IPS DF 6.9 (cell line): ENCODE measurements at regions not wholly inside any gene's neighbourhood (a gene's known extent, or its start where the extent isn't known, plus 50 kb on each side); places are given as distances from the start of the nearest gene placed in this dataset.
A peak's percentile ranks its signal among the peaks of the same experiment; 100 is the strongest.

Experiments
- DNase-seq: peaks from one replicate; pipeline ENCODE4 v3.0.0-alpha.2; 2013; ENCODE audit warnings: low read depth, low spot score
- H3K27ac ChIP-seq: one replicate; pipeline ENCODE4 v1.5.1; 2013; ENCODE audit warnings: low read length, control low read depth
- H3K27me3 ChIP-seq: 2 replicates; pipeline ENCODE4 v1.6.1; 2013; ENCODE audit warnings: mild to moderate bottlenecking, low read length; ENCODE audit not compliant: control insufficient read depth, insufficient read depth
- H3K36me3 ChIP-seq: 2 replicates; pipeline ENCODE4 v1.6.1; 2013; ENCODE audit warnings: low read length; ENCODE audit not compliant: control insufficient read depth, insufficient read depth
- H3K4me1 ChIP-seq: 2 replicates; pipeline ENCODE4 v1.6.1; 2013; ENCODE audit warnings: low read length; ENCODE audit not compliant: control insufficient read depth, insufficient read depth
- H3K4me3 ChIP-seq: 2 replicates; pipeline ENCODE4 v1.5.1; 2013; ENCODE audit warnings: mild to moderate bottlenecking, low read length
- H3K9me3 ChIP-seq: 2 replicates; pipeline ENCODE4 v1.6.1; 2013; ENCODE audit warnings: low read length, inconsistent platforms; ENCODE audit not compliant: control insufficient read depth, insufficient read depth
- WGBS: extraction: QIAGEN DNeasy Blood & Tissue Kit; methylation state at CpG from one replicate; pipeline ENCODE4 v1.1.7; 2013; ENCODE audit warnings: mixed read lengths, missing lambda C conversion rate; ENCODE audit not compliant: insufficient read length, insufficient coverage; 5-methylcytosine and 5-hydroxymethylcytosine counted together

GRCh38 chr10:128540128-128540762 is 414.0 kb upstream of the MKI67 start:
- no peaks in the 10 kb centered on the region for H3K9me3 ChIP-seq
- peak overlapping the region; percentile 40; the same call in 1 of the 2 replicates for H3K4me3 ChIP-seq
- peaks cover 5% of the 10 kb centered on the region for H3K4me1 ChIP-seq
- no peak for DNase-seq
- H3K27ac ChIP-seq: no peak overlapping the region
- H3K27me3 ChIP-seq: no peaks in the 10 kb centered on the region; the same call in 1 of the 2 replicates
- H3K36me3 ChIP-seq: no peaks in the 10 kb centered on the region
- no CpG with 5 or more reads among the region's 38 CpGs for WGBS

DNA sequence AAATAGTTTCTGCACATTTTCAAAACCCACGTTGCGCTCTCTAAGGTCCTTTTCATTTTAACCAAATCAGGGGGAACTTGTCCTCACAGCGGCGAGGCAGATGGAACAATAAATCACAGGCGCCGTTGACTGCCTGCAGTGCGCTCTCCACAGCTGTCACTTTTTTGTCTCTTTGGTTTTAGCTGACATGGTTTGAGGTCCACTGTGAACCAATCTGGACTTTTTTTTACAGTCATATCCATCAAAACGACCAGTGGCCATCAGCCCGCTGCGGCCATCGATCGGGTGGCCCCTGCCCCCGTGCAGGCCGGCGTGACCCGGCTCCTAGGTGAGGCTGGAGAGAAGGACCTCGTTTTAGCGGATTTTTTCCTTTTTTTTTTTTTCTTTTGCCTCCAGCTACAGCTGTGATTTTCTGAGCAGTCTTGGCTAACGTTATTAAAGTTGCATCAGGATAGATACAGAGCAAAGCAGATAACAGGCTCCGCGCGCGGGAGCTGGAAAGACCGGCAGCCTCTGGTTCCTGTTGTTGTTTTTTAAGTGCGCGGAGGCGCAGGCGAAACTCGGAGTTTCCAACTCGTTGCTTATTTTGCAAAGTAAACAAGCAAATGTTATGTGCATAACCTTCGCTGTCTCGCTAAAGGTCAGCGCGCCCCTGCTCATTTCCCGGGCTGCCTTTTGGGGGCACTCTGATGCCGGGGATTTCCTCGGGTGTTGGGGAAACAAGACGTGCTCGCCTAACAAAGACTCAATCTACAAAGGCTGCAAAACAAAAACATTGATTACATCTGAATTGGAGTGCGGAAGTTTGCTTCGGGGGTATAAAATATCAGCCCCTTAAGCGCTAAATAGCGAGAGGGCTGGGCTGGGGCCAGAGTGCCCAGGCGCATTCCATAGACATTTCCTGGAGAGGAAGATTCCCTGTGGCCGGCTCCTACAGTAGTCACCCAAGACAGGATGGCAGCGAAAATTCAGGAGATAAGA is 414.8 kb upstream of the MKI67 start:
- Histone ChIP-seq H3K36me3 (no peaks in the 10 kb centered on the region), H3K4me1 (peaks cover 5% of the 10 kb centered on the region), H3K4me3 (peak overlapping the region; percentile 40; the same call in 1 of the 2 replicates), H3K27ac (no peak overlapping the region), H3K9me3 (no peaks in the 10 kb centered on the region), H3K27me3 (no peaks in the 10 kb centered on the region; the same call in 1 of the 2 replicates)
- no CpG with 5 or more reads among the region's 46 CpGs for WGBS
- peak; percentile 66 for DNase-seq

DNA sequence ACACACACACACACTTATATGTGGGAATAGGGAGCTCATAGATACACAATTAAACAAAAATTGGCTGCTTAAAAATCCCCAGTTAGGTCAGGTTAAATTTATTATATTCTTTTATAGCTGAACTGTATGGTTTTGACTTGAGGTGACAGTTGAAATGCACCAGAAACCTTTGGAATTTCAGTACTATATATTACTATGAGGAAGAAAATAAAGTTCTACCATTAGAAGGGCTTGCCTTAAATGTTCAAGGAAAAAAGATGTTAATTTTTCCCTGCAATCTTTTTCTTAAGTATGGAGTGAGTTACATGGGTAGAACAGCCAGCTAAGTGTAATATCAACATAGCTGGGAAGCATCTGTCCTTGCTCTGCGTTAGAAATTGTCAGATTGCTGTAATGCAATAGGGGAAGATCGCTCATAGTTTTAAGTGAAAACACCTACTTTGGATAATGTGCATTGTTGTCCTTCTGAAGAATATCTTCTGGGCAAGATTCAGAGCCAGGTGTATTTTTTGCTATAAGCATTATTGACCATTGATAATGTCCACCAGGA is 415.8 kb upstream of the MKI67 start:
- Histone ChIP-seq H3K4me3 (no peak overlapping the region), H3K9me3 (no peaks in the 10 kb centered on the region), H3K4me1 (peaks cover 5% of the 10 kb centered on the region), H3K27me3 (no peaks in the 10 kb centered on the region; the same call in 1 of the 2 replicates), H3K36me3 (no peaks in the 10 kb centered on the region), H3K27ac (no peak overlapping the region)
- WGBS: no CpG with 5 or more reads among the region's 2 CpGs
- no peak for DNase-seq

DNA sequence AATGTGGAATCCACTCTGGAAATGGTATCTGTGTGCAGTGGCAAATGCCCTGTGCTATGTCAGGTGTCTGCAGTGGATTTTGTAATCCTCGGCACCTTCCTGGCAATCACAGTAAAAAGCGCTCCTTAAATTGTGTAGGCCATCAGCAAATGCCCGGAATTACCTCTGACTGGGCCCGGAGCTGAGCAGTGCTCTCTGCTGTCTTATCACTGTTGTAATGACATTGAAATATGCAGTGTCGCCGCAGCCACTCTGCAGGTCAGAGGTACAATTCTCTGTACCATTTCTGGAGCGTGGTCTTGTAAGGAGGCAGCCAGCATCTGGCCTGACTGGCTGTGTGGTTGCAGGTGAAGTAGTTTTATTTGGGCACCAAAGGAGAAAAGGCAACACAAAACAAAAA is 416.4 kb upstream of the MKI67 start:
- Histone ChIP-seq H3K36me3 (no peaks in the 10 kb centered on the region), H3K9me3 (no peaks in the 10 kb centered on the region), H3K27me3 (no peaks in the 10 kb centered on the region; the same call in 1 of the 2 replicates), H3K4me1 (peaks cover 5% of the 10 kb centered on the region), H3K4me3 (no peak overlapping the region), H3K27ac (no peak overlapping the region)
- DNase-seq: no peak
- WGBS: no CpG with 5 or more reads among the region's 7 CpGs

GRCh38 chr10:128543151-128543550 is 416.9 kb upstream of the MKI67 start:
- H3K9me3 ChIP-seq: no peaks in the 10 kb centered on the region
- no peaks in the 10 kb centered on the region for H3K36me3 ChIP-seq
- H3K27ac ChIP-seq: no peak overlapping the region
- no peak for DNase-seq
- no peak overlapping the region for H3K4me3 ChIP-seq
- H3K27me3 ChIP-seq: no peaks in the 10 kb centered on the region; the same call in 1 of the 2 replicates
- H3K4me1 ChIP-seq: peaks cover 5% of the 10 kb centered on the region
- no CpG with 5 or more reads among the region's 12 CpGs for WGBS

GRCh38 chr10:128545216-128545615 is 419.0 kb upstream of the MKI67 start:
- Histone ChIP-seq H3K36me3 (no peaks in the 10 kb centered on the region), H3K4me3 (no peak overlapping the region), H3K4me1 (peaks cover 3% of the 10 kb centered on the region), H3K27me3 (no peaks in the 10 kb centered on the region; the same call in 1 of the 2 replicates), H3K27ac (no peak overlapping the region), H3K9me3 (no peaks in the 10 kb centered on the region)
- WGBS: no CpG with 5 or more reads among the region's 10 CpGs
- no peak for DNase-seq

- no peak for DNase-seq
- Histone ChIP-seq H3K9me3 (no peaks in the 10 kb centered on the region), H3K27me3 (no peaks in the 10 kb centered on the region; the same call in 1 of the 2 replicates), H3K27ac (no peak overlapping the region), H3K36me3 (no peaks in the 10 kb centered on the region), H3K4me1 (peaks cover 3% of the 10 kb centered on the region), H3K4me3 (no peak overlapping the region)
- no CpG with 5 or more reads among the region's 15 CpGs for WGBS
These were observed 420.5 kb upstream of the MKI67 start for GRCh38 chr10:128546651-128547165.

- H3K27ac ChIP-seq: no peak overlapping the region
- no peaks in the 10 kb centered on the region for H3K36me3 ChIP-seq
- no CpG with 5 or more reads among the region's 6 CpGs for whole genome bisulfite sequencing
- no peak for DNase-seq
- H3K4me1 ChIP-seq: peaks cover 2% of the 10 kb centered on the region; the same call in 1 of the 2 replicates
- no peak overlapping the region for H3K4me3 ChIP-seq
- H3K9me3 ChIP-seq: no peaks in the 10 kb centered on the region
- no peaks in the 10 kb centered on the region for H3K27me3 ChIP-seq
These were observed 422.9 kb upstream of the MKI67 start for GRCh38 chr10:128549101-128549608.

DNA sequence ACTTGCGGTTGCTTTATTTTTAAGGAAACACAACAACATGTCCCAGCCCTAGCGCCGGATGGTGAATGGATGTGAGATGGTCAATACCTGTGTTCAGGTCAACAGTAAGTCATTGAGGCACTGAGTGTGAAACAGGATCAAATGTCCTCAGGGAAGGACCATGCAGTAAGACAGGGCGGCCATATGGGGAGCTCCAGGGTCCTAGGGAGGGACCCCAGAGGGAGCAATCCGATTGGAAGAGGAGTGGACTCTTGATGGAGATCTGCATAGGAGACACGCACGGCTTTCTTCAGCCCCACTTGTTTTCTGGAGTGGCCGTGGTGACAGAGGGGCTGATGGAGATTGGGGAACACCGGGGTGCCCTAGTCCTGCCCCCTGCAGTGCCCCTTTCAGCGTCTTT is 423.8 kb upstream of the MKI67 start:
- no peaks in the 10 kb centered on the region for H3K4me1 ChIP-seq
- no peaks in the 10 kb centered on the region for H3K36me3 ChIP-seq
- no peaks in the 10 kb centered on the region for H3K27me3 ChIP-seq
- no peak for DNase-seq
- no peak overlapping the region for H3K4me3 ChIP-seq
- no peak overlapping the region for H3K27ac ChIP-seq
- WGBS: no CpG with 5 or more reads among the region's 10 CpGs
- no peaks in the 10 kb centered on the region for H3K9me3 ChIP-seq

GRCh38 chr10:128551475-128551874 is 425.3 kb upstream of the MKI67 start:
- no peaks in the 10 kb centered on the region for H3K9me3 ChIP-seq
- no peak overlapping the region for H3K27ac ChIP-seq
- DNase-seq: no peak
- H3K27me3 ChIP-seq: no peaks in the 10 kb centered on the region
- H3K4me3 ChIP-seq: no peak overlapping the region
- H3K36me3 ChIP-seq: no peaks in the 10 kb centered on the region
- WGBS: no CpG with 5 or more reads among the region's 7 CpGs
- H3K4me1 ChIP-seq: no peaks in the 10 kb centered on the region
